ENCODE measurements at regions not wholly inside any gene's neighbourhood (a gene's known extent, or its start where the extent isn't known, plus 50 kb on each side); places are given as distances from the start of the nearest gene placed in this dataset.

- Histone ChIP-seq H3K27me3 (peaks cover 0 to 7% (median 0%) of the 10 kb centered on the region in 7 donors), H3K4me3 (no peak overlapping the region), H3K9me3 (peaks cover 0 to 5% (median 0%) of the 10 kb centered on the region in 11 donors), H3K27ac (no peak overlapping the region), H3K36me3 (peaks cover 0 to 20% (median 4%) of the 10 kb centered on the region in 9 donors), H3K4me1 (peaks cover 0 to 13% (median 3%) of the 10 kb centered on the region in 9 donors)
- intact Hi-C loops (cut with DNase I): loop anchor here in 1 of 10 donors (5.0 kb wide), 1 partner anchor 39 kb away; no protein-coding TSS in a partner anchor
- WGBS, 2 donors: 73 to 80% methylated on average over 4 of the region's 4 CpGs
- DNase-seq (no peak), ATAC-seq (no peak)
- no peak for TF ChIP-seq CTCF (IDR thresholded peaks at IDR 0.05)
Observed at GRCh38 chr22:25493794-25494193, 70.7 kb upstream of the GRK3 start.

GRCh38 chr22:25494774-25495173, 69.7 kb upstream of the GRK3 start:
- H3K27ac ChIP-seq: no peak overlapping the region
- ATAC-seq (no peak), DNase-seq (no peak)
- intact Hi-C loops (cut with DNase I): loop anchor here in 1 of 10 donors (5.0 kb wide), 1 partner anchor 38 kb away; no protein-coding TSS in a partner anchor
- peaks cover 0 to 7% (median 0%) of the 10 kb centered on the region in 7 donors for H3K27me3 ChIP-seq
- TF ChIP-seq CTCF (IDR thresholded peaks at IDR 0.05): no peak
- peaks cover 0 to 10% (median 3%) of the 10 kb centered on the region in 9 donors for H3K4me1 ChIP-seq
- H3K36me3 ChIP-seq: peaks cover 0 to 18% (median 4%) of the 10 kb centered on the region in 9 donors
- 69 to 79% methylated on average over 3 of the region's 3 CpGs for WGBS, 2 donors
- peaks cover 0 to 5% (median 0%) of the 10 kb centered on the region in 11 donors for H3K9me3 ChIP-seq
- no peak overlapping the region for H3K4me3 ChIP-seq

GRCh38 chr22:25495285-25495684, 69.2 kb upstream of the GRK3 start:
- ATAC-seq (peak in 2 of 8 donors; percentile 31 to 60), DNase-seq (no peak)
- Histone ChIP-seq H3K36me3 (peaks cover 0 to 13% (median 0%) of the 10 kb centered on the region in 9 donors), H3K4me3 (no peak overlapping the region), H3K27me3 (peaks cover 0 to 7% (median 0%) of the 10 kb centered on the region in 7 donors), H3K27ac (no peak overlapping the region), H3K4me1 (peaks cover 0 to 10% (median 3%) of the 10 kb centered on the region in 9 donors), H3K9me3 (no peaks in the 10 kb centered on the region)
- TF ChIP-seq CTCF (IDR thresholded peaks at IDR 0.05): no peak
- 94% methylated on average over 1 of the region's 1 CpG for WGBS, 2 donors
- intact Hi-C loops (cut with DNase I): no loop called here

- H3K4me3 ChIP-seq: no peak overlapping the region
- no peaks in the 10 kb centered on the region for H3K9me3 ChIP-seq
- WGBS, 2 donors: 73 to 74% methylated on average over 4 of the region's 4 CpGs
- peaks cover 0 to 10% (median 3%) of the 10 kb centered on the region in 9 donors for H3K4me1 ChIP-seq
- ATAC-seq (no peak), DNase-seq (no peak)
- peaks cover 0 to 5% (median 0%) of the 10 kb centered on the region in 9 donors for H3K36me3 ChIP-seq
- H3K27me3 ChIP-seq: peaks cover 0 to 7% (median 0%) of the 10 kb centered on the region in 7 donors
- H3K27ac ChIP-seq: no peak overlapping the region
- intact Hi-C loops (cut with DNase I): no loop called here
- no peak for TF ChIP-seq CTCF (IDR thresholded peaks at IDR 0.05)
Observed at GRCh38 chr22:25496396-25497064, 67.9 kb upstream of the GRK3 start.

Measured in heart right ventricle (tissue), 16 donors.